Stimulated activated naive CD8-positive, alpha-beta T cell treated with anti-CD3 and anti-CD28 coated beads, Interleukin-15, amount 100 ng/mL, for 72 hours (primary cell): ENCODE measurements at regions not wholly inside any gene's neighbourhood (a gene's known extent, or its start where the extent isn't known, plus 50 kb on each side); places are given as distances from the start of the nearest gene placed in this dataset.

Source experiments
- ATAC-seq: fragments of 150-1000 bp; cut with Tn5 transposase; 2 replicates; pipeline ENCODE4 v1.10.0; 2021; ENCODE audit warnings: mild to moderate bottlenecking, moderate library complexity
- DNase-seq, 2 donors: peaks; one replicate each; pipeline ENCODE4 v3.0.0; 2021 to 2022
- H3K27ac Mint-ChIP-seq, 2 donors: one replicate each; pipeline ENCODE4 v1.8.0; 2022; ENCODE audit warnings: mild to moderate bottlenecking in 2 of 2, mixed read lengths in 2 of 2, moderate library complexity in 2 of 2
- H3K27me3 Mint-ChIP-seq: one replicate; pipeline ENCODE4 v1.8.0; 2022; ENCODE audit warnings: mixed read lengths
- H3K4me1 Mint-ChIP-seq: one replicate; pipeline ENCODE4 v1.8.0; 2022; ENCODE audit warnings: mild to moderate bottlenecking, mixed read lengths
- H3K4me3 Mint-ChIP-seq, 2 donors: one replicate each; pipeline ENCODE4 v1.8.0; 2022; ENCODE audit warnings: mild to moderate bottlenecking in 2 of 2, mixed read lengths in 2 of 2, moderate library complexity in 1 of 2
- H3K9me3 Mint-ChIP-seq, 2 donors: one replicate each; pipeline ENCODE4 v1.8.0; 2022; ENCODE audit warnings: mixed read lengths in 2 of 2

GRCh38 chr6:99032396-99032795 lies 84.7 kb upstream of the FBXL4 start:
- H3K9me3 Mint-ChIP-seq, result peaks cover 4% of the 10 kb centered on the region in 2 donors
- ATAC-seq (no peak), DNase-seq (no peak)
- H3K27me3 Mint-ChIP-seq, result peaks cover 19% of the 10 kb centered on the region
- no peaks in the 10 kb centered on the region for H3K4me1 Mint-ChIP-seq
- no peak overlapping the region for H3K27ac Mint-ChIP-seq
- H3K4me3 Mint-ChIP-seq, result no peak overlapping the region

DNA sequence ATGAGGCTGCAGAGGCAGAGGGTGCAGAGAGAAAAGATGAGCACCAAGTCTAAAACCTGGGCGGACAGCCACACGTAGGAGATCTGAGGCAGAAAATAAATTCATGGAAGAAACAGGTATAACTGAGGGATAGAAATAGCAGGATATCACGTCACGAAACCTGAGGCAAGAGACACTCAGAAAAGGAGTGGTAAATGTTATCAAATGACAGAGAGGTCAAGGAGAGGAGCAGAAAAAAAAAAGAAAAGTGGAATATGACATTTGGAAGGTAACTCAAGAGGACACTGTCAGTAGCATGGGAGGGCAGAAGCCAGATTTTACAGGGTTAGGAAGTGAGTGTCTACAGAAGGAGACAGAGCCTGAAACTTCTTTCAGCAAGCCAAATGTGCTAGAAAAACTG lies 84.2 kb upstream of the FBXL4 start:
- peak overlapping the region in 1 of 2 donors; percentile 11 for H3K27ac Mint-ChIP-seq
- no peaks in the 10 kb centered on the region for H3K4me1 Mint-ChIP-seq
- no peak for ATAC-seq
- DNase-seq, result no peak
- peaks cover 8% of the 10 kb centered on the region in 2 donors for H3K9me3 Mint-ChIP-seq
- H3K4me3 Mint-ChIP-seq, result no peak overlapping the region
- peaks cover 19% of the 10 kb centered on the region for H3K27me3 Mint-ChIP-seq

DNA sequence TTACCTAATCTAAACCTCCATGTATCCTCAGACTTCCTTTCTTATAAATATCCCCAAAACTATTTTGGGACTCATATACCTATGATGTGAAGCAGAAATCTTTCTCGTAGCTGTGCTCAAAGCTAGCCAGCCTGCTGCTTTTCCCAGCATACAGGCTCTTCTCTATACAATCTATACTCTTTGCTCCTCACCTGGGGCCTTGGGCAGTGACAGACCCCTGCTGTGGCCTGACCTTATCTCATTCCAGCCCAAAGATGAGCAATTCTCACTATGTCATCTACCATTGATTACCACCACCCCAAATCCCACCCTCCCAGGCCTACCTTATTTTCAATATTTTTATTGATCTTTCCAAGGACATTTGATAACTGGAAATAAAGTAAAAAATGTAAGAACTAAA lies 83.2 kb upstream of the FBXL4 start:
- no peak overlapping the region for H3K4me3 Mint-ChIP-seq
- peaks cover 19% of the 10 kb centered on the region for H3K27me3 Mint-ChIP-seq
- DNase-seq, result no peak

DNA sequence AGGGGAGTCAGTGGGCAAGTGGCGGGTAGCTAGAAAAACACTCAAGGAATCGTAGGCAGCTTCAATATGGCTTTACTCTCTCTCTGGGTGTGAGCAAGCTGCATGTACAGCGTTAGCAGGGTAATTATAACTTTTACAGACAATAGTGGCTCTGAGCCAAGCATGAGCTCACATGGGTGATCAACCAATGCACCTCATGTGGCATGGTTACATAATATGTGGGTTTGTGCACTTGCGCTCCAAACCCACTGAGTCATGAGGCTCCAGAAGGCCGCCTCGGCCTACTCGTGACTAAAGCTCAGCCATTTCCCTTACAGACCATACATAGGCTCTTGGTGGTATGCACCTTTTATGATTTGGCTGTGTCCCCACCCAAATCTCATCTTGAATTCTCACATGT lies 78.4 kb upstream of the FBXL4 start:
- Mint-ChIP-seq H3K27ac (no peak overlapping the region), H3K9me3 (peaks cover 15 to 34% of the 10 kb centered on the region in 2 donors), H3K4me1 (no peaks in the 10 kb centered on the region), H3K27me3 (no peaks in the 10 kb centered on the region), H3K4me3 (no peak overlapping the region)
- DNase-seq (no peak), ATAC-seq (no peak)

More for the DNA sequence above, 83.2 kb upstream of the FBXL4 start:
- ATAC-seq, result no peak
- no peaks in the 10 kb centered on the region for H3K4me1 Mint-ChIP-seq
- H3K27ac Mint-ChIP-seq, result peak overlapping the region in 1 of 2 donors; percentile 30
- peaks cover 15 to 19% of the 10 kb centered on the region in 2 donors for H3K9me3 Mint-ChIP-seq

DNA sequence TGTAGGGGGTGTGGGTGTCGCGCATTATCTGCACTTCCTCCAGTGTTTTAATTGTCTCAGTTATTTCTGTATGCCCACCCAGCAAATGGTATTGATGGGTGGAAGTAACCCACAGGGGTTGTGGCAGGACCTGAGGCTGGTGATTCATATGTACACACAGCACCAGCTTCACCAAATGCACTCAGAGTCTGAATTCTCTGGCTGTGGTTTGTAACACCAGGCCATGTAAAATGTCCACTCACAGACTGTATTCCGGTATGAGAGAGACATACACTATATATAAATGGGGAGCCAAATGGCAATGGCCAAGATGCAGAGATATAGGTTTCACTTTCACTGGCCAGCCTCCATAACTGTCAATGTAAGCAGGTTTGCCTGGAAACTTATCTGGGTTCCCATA lies 76.3 kb upstream of the FBXL4 start:
- no peaks in the 10 kb centered on the region for H3K4me1 Mint-ChIP-seq
- no peak for DNase-seq
- H3K27me3 Mint-ChIP-seq, result no peaks in the 10 kb centered on the region
- H3K9me3 Mint-ChIP-seq, result peaks cover 15 to 34% of the 10 kb centered on the region in 2 donors
- no peak overlapping the region for H3K4me3 Mint-ChIP-seq
- no peak overlapping the region for H3K27ac Mint-ChIP-seq
- no peak for ATAC-seq

GRCh38 chr6:99022039-99022609 lies 74.4 kb upstream of the FBXL4 start:
- H3K27ac Mint-ChIP-seq, result no peak overlapping the region
- ATAC-seq (no peak), DNase-seq (no peak)
- H3K27me3 Mint-ChIP-seq, result no peaks in the 10 kb centered on the region
- peaks cover 8 to 27% of the 10 kb centered on the region in 2 donors for H3K9me3 Mint-ChIP-seq
- H3K4me1 Mint-ChIP-seq, result no peaks in the 10 kb centered on the region
- H3K4me3 Mint-ChIP-seq, result no peak overlapping the region

GRCh38 chr6:99019381-99019780 lies 71.6 kb upstream of the FBXL4 start:
- no peaks in the 10 kb centered on the region for H3K27me3 Mint-ChIP-seq
- peak overlapping the region in 1 of 2 donors; percentile 79 for H3K27ac Mint-ChIP-seq
- DNase-seq (no peak), ATAC-seq (no peak)
- no peaks in the 10 kb centered on the region for H3K9me3 Mint-ChIP-seq
- no peaks in the 10 kb centered on the region for H3K4me1 Mint-ChIP-seq
- no peak overlapping the region for H3K4me3 Mint-ChIP-seq

GRCh38 chr6:99017150-99017549 lies 69.4 kb upstream of the FBXL4 start:
- ATAC-seq, result no peak
- no peaks in the 10 kb centered on the region for H3K27me3 Mint-ChIP-seq
- no peak overlapping the region for H3K27ac Mint-ChIP-seq
- H3K4me3 Mint-ChIP-seq, result no peak overlapping the region
- no peaks in the 10 kb centered on the region for H3K4me1 Mint-ChIP-seq
- no peak for DNase-seq
- no peaks in the 10 kb centered on the region for H3K9me3 Mint-ChIP-seq

DNA sequence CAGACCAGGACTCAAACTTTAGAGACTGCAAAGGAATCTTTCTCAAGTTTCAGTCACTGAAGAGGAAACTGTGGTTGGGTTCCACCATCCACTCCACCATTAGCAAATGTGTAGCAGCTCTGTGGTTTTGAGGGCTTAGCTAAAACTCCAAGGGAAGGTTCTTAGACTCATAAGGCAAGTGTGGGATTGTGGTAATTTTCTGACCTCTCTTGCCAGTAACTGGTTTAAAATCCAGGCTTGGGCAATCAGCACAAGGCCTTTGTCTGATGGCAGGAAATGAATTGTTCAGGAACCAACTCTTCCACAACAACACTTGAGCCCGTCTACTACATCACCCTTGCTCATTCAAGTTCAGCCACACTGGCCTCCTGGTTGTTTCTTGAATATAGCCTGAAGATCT lies 68.6 kb upstream of the FBXL4 start:
- DNase-seq, result peak in 1 of 2 donors; percentile 21
- peak; percentile 80 for ATAC-seq
- no peak overlapping the region for H3K4me3 Mint-ChIP-seq
- no peaks in the 10 kb centered on the region for H3K4me1 Mint-ChIP-seq
- H3K27me3 Mint-ChIP-seq, result no peaks in the 10 kb centered on the region
- H3K9me3 Mint-ChIP-seq, result no peaks in the 10 kb centered on the region
- peak overlapping the region in 1 of 2 donors; percentile 45 for H3K27ac Mint-ChIP-seq

DNA sequence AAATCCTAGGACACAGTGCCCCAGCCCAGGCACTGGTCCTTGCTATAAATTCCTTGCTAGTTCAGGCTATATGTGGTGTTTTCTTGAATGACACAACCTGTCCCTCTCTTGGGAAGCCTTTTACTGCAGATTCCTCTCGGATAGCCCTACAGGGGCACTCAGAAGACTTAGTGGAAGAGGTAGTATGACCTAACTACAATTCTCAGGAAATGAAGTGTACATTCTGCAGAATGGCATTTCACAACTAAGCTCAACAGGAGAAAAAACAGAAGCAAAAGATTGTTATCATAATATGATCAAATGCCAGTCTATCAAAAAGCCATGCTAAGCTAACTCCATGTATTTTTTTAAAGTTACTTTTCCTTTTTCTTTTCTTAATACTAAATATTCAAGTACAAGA lies 66.3 kb upstream of the FBXL4 start:
- H3K4me3 Mint-ChIP-seq, result no peak overlapping the region
- no peaks in the 10 kb centered on the region for H3K9me3 Mint-ChIP-seq
- H3K4me1 Mint-ChIP-seq, result no peaks in the 10 kb centered on the region
- ATAC-seq, result no peak
- H3K27ac Mint-ChIP-seq, result no peak overlapping the region
- H3K27me3 Mint-ChIP-seq, result peaks cover 9% of the 10 kb centered on the region
- DNase-seq, result no peak

DNA sequence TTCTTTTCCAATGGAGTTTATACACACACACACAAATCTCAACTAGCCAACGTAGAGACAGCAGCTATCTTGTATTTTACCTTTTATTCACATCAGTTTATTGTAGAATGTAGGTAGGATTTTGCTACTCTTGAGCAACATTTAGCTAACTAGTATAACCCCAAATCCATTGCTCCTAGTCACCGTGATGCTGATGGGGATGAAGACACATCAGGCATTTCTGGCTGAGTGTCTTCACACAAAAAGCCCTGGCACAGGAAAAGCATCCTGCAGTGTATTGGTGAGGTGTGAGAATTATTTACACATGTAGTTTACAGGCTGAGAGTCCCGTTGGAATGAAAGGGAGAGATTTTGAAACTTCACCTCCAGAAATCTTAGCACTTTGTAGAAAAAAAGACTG lies 65.9 kb upstream of the FBXL4 start:
- DNase-seq (no peak), ATAC-seq (no peak)
- Mint-ChIP-seq H3K27me3 (peaks cover 9% of the 10 kb centered on the region), H3K4me1 (no peaks in the 10 kb centered on the region), H3K27ac (no peak overlapping the region), H3K9me3 (no peaks in the 10 kb centered on the region), H3K4me3 (no peak overlapping the region)

- H3K4me1 Mint-ChIP-seq, result no peaks in the 10 kb centered on the region
These were observed 65.4 kb upstream of the FBXL4 start for GRCh38 chr6:99013145-99013544.

DNA sequence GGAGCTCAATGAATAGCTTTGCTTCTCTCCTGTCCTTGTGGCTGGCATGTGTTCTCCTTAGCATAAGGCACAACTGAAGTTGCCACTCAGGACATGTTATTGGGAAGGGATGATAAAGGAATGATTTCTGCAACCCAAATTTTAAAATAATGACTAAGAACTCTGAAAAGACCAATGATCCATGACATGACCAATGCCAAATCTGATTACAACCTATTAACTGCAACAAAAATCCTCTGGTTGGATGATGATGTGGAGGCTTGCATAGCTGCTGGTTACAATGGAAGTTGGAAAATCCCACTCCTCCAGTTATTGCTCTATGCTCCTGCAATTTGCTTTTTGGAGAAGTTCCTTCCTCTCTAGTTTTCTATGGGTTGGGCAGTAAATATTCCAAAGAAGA lies 63.4 kb upstream of the FBXL4 start:
- DNase-seq, result no peak
- H3K4me1 Mint-ChIP-seq, result no peaks in the 10 kb centered on the region
- ATAC-seq, result no peak
- no peak overlapping the region for H3K4me3 Mint-ChIP-seq
- H3K27me3 Mint-ChIP-seq, result peaks cover 9% of the 10 kb centered on the region
- H3K9me3 Mint-ChIP-seq, result no peaks in the 10 kb centered on the region
- H3K27ac Mint-ChIP-seq, result no peak overlapping the region

More at GRCh38 chr6:99013145-99013544, 65.4 kb upstream of the FBXL4 start:
- no peaks in the 10 kb centered on the region for H3K9me3 Mint-ChIP-seq
- no peak overlapping the region for H3K4me3 Mint-ChIP-seq
- DNase-seq (no peak), ATAC-seq (no peak)
- peaks cover 9% of the 10 kb centered on the region for H3K27me3 Mint-ChIP-seq
- H3K27ac Mint-ChIP-seq, result no peak overlapping the region

DNA sequence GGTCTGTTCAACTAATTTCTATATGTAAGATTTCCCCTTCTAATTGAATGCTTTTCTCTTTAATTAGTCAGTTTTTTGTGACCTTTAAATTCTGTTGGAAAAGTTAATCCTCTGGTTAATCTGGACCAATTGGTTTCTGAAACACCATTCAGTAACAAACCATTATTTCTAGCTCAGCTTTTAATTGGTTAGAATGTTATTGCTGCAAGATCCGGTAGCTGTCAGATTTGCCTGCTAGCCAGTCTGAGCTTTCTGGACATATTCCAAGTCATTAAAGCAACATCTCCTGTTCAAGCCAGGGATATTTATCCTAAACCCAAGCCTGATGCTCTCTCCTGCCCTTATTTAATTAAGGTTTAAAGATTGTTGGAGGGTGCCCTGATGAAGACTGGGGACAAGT lies 55.1 kb upstream of the FBXL4 start:
- no peak overlapping the region for H3K27ac Mint-ChIP-seq
- H3K27me3 Mint-ChIP-seq, result peaks cover 14% of the 10 kb centered on the region
- H3K4me1 Mint-ChIP-seq, result no peaks in the 10 kb centered on the region
- no peak for DNase-seq
- no peak overlapping the region for H3K4me3 Mint-ChIP-seq
- no peaks in the 10 kb centered on the region for H3K9me3 Mint-ChIP-seq
- ATAC-seq, result no peak

GRCh38 chr6:98998103-98998502 lies 50.4 kb upstream of the FBXL4 start:
- peaks cover 37% of the 10 kb centered on the region for H3K27me3 Mint-ChIP-seq
- no peak overlapping the region for H3K4me3 Mint-ChIP-seq
- DNase-seq (no peak), ATAC-seq (no peak)
- no peaks in the 10 kb centered on the region for H3K9me3 Mint-ChIP-seq
- H3K27ac Mint-ChIP-seq, result no peak overlapping the region
- no peaks in the 10 kb centered on the region for H3K4me1 Mint-ChIP-seq
